ENCODE measurements at regions not wholly inside any gene's neighbourhood (a gene's known extent, or its start where the extent isn't known, plus 50 kb on each side); places are given as distances from the start of the nearest gene placed in this dataset.

GRCh38 chr20:22929661-22930060, 105.5 kb upstream of the SSTR4 start:
- Histone ChIP-seq H3K36me3 (no peaks in the 10 kb centered on the region), H3K27me3 (ENCODE audit: insufficient read depth, low read depth, severe bottlenecking) (peaks cover 73% of the 10 kb centered on the region), H3K9me3 (ENCODE audit: severe bottlenecking) (no peaks in the 10 kb centered on the region), H3K27ac (no peak overlapping the region), H3K4me3 (ENCODE audit: low read depth, low read length) (no peak overlapping the region)
- DNase-seq, result no peak
- TF ChIP-seq CTCF (IDR thresholded peaks at IDR 0.05; ENCODE audit: low read depth, low read length), result no peak

- no peak for TF ChIP-seq CTCF (IDR thresholded peaks at IDR 0.05; ENCODE audit: low read depth, low read length)
- H3K27ac ChIP-seq, result no peak overlapping the region
- H3K9me3 ChIP-seq (ENCODE audit: severe bottlenecking), result no peaks in the 10 kb centered on the region
- no peaks in the 10 kb centered on the region for H3K36me3 ChIP-seq
- H3K4me3 ChIP-seq (ENCODE audit: low read depth, low read length), result no peak overlapping the region
- H3K27me3 ChIP-seq (ENCODE audit: insufficient read depth, low read depth, severe bottlenecking), result peaks cover 76% of the 10 kb centered on the region
- no peak for DNase-seq
Observed at GRCh38 chr20:22931653-22932608, 103.2 kb upstream of the SSTR4 start.

GRCh38 chr20:22939181-22939580, 95.9 kb upstream of the SSTR4 start:
- Histone ChIP-seq H3K27me3 (ENCODE audit: insufficient read depth, low read depth, severe bottlenecking) (peaks cover 68% of the 10 kb centered on the region), H3K36me3 (no peaks in the 10 kb centered on the region), H3K9me3 (ENCODE audit: severe bottlenecking) (no peaks in the 10 kb centered on the region), H3K4me3 (ENCODE audit: low read depth, low read length) (no peak overlapping the region), H3K27ac (no peak overlapping the region)
- no peak for TF ChIP-seq CTCF (IDR thresholded peaks at IDR 0.05; ENCODE audit: low read depth, low read length)
- no peak for DNase-seq

- Histone ChIP-seq H3K27ac (no peak overlapping the region), H3K27me3 (ENCODE audit: insufficient read depth, low read depth, severe bottlenecking) (peaks cover 68% of the 10 kb centered on the region), H3K9me3 (ENCODE audit: severe bottlenecking) (no peaks in the 10 kb centered on the region), H3K36me3 (no peaks in the 10 kb centered on the region), H3K4me3 (ENCODE audit: low read depth, low read length) (no peak overlapping the region)
- DNase-seq, result no peak
- no peak for TF ChIP-seq CTCF (IDR thresholded peaks at IDR 0.05; ENCODE audit: low read depth, low read length)
Observed at GRCh38 chr20:22940350-22940749, 94.8 kb upstream of the SSTR4 start.

GRCh38 chr20:22941550-22941949, 93.6 kb upstream of the SSTR4 start:
- H3K36me3 ChIP-seq, result no peaks in the 10 kb centered on the region
- H3K9me3 ChIP-seq (ENCODE audit: severe bottlenecking), result no peaks in the 10 kb centered on the region
- DNase-seq, result no peak
- peaks cover 67% of the 10 kb centered on the region for H3K27me3 ChIP-seq (ENCODE audit: insufficient read depth, low read depth, severe bottlenecking)
- no peak overlapping the region for H3K27ac ChIP-seq
- no peak for TF ChIP-seq CTCF (IDR thresholded peaks at IDR 0.05; ENCODE audit: low read depth, low read length)
- no peak overlapping the region for H3K4me3 ChIP-seq (ENCODE audit: low read depth, low read length)

Data from WERI-Rb-1 (cell line).